Esophagus muscularis mucosa (tissue), 4 donors: ENCODE measurements at regions not wholly inside any gene's neighbourhood (a gene's known extent, or its start where the extent isn't known, plus 50 kb on each side); places are given as distances from the start of the nearest gene placed in this dataset.

ENCODE experiments used
- EP300 ChIP-seq: sonication (generic); formaldehyde crosslinking; IDR thresholded peaks from one replicate; pipeline ENCODE4 v1.6.1; 2017; ENCODE audit warnings: antibody characterized with exemption
- POLR2A ChIP-seq: fragments of 450-650 bp; IDR thresholded peaks from one replicate; pipeline ENCODE4 v1.6.1; 2017; ENCODE audit warnings: antibody characterized with exemption, moderate library complexity, mild to moderate bottlenecking, low read depth
- POLR2AphosphoS5 ChIP-seq, 2 donors: sonication (generic); formaldehyde crosslinking; IDR thresholded peaks; one replicate each; pipeline ENCODE4 v1.6.1; 2017; ENCODE audit warnings: antibody characterized with exemption in 2 of 2
- TF ChIP-seq, protein P1 (sequence below), 3 experiments: fragments of 200-600 bp in 2 of 3; fragments of 450-650 bp in 1 of 3; sonication (generic) in 2 of 3; IDR thresholded peaks; one replicate each; pipeline ENCODE4 v1.5.1; 2017 to 2019; ENCODE audit warnings: antibody characterized with exemption in 3 of 3, mild to moderate bottlenecking in 2 of 3, moderate library complexity in 1 of 3

DNA sequence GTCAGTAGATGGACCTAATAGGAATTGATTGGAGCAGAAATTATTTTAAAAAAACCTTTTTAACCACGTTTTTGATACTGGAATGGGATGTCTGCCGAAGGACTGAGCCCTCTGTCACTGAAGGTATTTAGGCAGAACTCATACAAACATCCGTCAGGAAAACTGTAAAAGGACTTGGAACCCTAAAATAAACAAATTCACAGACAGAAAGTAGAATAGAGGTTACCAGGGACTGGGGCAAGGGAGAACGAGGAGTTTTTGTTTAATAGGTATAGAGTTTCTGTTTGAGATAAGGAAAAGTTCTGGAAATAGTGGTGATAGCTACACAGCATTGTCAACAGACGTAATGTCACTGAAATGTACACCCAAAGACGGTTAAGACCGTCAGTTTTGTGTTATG is 105.5 kb downstream of the BCOR start:
- TF ChIP-seq, protein P1, sequence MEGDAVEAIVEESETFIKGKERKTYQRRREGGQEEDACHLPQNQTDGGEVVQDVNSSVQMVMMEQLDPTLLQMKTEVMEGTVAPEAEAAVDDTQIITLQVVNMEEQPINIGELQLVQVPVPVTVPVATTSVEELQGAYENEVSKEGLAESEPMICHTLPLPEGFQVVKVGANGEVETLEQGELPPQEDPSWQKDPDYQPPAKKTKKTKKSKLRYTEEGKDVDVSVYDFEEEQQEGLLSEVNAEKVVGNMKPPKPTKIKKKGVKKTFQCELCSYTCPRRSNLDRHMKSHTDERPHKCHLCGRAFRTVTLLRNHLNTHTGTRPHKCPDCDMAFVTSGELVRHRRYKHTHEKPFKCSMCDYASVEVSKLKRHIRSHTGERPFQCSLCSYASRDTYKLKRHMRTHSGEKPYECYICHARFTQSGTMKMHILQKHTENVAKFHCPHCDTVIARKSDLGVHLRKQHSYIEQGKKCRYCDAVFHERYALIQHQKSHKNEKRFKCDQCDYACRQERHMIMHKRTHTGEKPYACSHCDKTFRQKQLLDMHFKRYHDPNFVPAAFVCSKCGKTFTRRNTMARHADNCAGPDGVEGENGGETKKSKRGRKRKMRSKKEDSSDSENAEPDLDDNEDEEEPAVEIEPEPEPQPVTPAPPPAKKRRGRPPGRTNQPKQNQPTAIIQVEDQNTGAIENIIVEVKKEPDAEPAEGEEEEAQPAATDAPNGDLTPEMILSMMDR (IDR thresholded peaks at IDR 0.05): no peak
- TF ChIP-seq POLR2AphosphoS5 (IDR thresholded peaks at IDR 0.05) (no peak), EP300 (no peak), POLR2A (no peak)
